MV-4-11 (cell line): ENCODE measurements at regions not wholly inside any gene's neighbourhood (a gene's known extent, or its start where the extent isn't known, plus 50 kb on each side); places are given as distances from the start of the nearest gene placed in this dataset.

ENCODE experiments used
- DNase-seq: peaks from one replicate; lab custom pipeline; 2025; lab: John Stamatoyannopoulos, UW

GRCh38 chr4:14047840-14048239 is 420.3 kb upstream of the BOD1L1 start:
- no peak for DNase-seq

GRCh38 chr4:14049946-14050345 is 422.4 kb upstream of the BOD1L1 start:
- DNase-seq: no peak

GRCh38 chr4:14053291-14053690 is 425.8 kb upstream of the BOD1L1 start:
- no peak for DNase-seq

GRCh38 chr4:14054391-14054790 is 426.9 kb upstream of the BOD1L1 start:
- DNase-seq: no peak

DNA sequence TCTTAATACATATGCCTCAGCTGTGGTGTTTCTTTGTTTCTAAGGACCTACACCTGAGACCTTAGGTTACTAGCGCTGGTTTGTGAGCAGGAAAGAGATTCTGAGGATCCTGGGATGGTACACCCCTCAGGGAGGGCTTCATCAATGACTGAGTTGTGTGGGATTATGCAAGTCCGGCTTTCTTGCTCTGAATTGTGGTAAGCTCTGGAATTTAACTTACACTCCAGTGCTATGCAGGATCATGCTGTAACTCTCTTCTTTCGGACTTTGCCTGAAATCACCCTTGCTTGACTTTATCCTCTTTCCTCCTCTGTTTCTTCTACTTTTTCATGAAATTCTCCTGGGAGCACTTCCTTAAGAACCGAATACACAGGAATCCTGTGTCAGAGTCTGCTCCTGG is 431.5 kb upstream of the BOD1L1 start:
- DNase-seq: no peak

DNA sequence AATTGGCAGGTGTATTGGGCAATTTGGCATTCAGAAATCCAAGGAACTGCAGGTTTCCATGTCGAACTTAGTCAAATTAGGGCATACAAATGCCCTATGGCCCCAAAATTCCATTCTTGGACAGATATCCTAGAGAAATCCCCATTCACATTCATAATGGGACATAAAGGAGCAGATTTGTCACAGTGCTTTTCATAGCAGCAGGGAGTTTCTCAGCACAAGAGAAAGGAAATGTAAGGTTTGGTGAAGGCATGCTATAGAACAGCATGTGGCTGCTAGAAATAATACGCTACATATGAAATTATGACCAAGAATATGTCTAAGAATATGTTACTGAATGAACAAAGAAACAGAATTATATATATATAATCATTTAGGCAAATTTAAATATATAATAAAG is 437.5 kb upstream of the BOD1L1 start:
- no peak for DNase-seq

DNA sequence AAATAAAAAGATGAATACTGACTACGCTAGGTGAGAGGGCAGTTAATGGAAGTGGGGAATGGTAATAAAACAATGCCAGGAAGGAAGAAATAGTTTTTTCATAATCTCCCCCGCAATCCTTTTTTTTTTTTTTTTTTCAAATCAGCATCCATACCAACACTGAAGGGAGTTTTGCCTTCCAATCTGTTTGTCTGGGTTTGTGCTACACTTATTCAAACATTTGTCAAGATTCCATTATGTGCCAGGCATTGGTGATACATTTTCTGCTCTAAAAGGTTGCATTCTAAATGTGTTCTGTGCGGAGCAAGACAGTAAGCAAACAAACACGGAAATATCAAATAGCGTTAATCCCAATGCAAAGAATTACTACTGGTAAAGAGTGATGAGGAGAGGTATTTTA is 437.9 kb upstream of the BOD1L1 start:
- DNase-seq: no peak

- no peak for DNase-seq
Measured at GRCh38 chr4:14066979-14067378, 439.5 kb upstream of the BOD1L1 start.

DNA sequence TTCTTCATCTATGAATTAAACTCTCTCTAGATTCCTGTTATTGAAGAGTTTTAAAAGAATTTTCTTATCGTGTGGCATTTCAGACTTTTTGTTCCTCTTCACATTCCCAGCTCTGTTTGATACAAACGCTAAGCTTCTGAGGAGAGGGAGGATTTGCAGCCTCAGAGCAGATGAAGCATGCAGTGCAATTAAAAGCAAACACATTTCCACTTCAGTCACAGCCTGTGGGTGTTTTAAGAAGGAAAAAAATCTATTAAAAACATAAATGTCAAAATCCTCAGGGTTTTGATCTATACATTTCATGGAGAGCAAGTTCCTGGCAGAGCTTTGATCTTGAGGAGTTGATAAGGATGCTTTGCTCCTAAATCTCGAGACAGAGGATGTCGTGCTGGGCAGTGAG is 442.4 kb upstream of the BOD1L1 start:
- no peak for DNase-seq

GRCh38 chr4:14070289-14070880 is 442.9 kb upstream of the BOD1L1 start:
- no peak for DNase-seq

GRCh38 chr4:14072506-14072905 is 445.0 kb upstream of the BOD1L1 start:
- no peak for DNase-seq

DNA sequence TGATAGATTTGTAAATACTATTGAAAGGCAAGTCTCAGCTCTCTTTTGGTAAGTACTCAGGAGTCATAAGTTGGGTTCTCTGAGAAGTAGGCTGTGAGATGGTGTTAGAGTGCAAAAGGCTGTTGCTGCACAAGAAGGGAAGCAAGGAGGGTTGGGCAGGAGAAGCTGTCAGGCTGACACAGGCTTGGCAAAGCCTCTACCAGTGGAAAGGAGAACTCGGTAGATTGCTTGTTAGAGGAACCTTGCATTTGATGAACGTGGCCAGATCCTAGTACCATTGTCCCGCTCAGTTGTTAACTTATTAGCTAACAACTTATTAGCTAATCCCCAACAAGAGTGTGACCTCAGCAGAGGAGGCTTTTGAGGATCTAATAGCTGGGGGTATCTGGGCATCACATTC is 449.3 kb upstream of the BOD1L1 start:
- peak; percentile 41 for DNase-seq

GRCh38 chr4:14078326-14078725 is 450.8 kb upstream of the BOD1L1 start:
- no peak for DNase-seq

DNA sequence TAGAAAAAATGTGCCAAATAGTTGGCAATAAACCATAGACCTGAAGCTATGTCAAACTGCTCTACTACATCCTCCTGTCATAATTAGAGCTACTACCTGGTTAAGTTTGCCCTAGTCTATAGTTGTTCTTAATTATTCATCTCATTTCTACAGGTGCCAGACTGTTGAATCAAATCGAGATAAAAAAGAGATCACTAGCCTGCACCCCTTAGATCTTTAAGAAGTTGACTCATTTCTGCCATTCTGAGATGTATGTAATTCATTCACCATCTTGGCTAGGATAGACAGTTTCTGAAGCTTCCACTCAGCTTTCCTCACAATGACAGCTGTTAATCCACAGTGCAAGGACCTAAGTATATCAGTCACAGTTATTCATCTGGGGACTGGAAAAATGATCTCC is 452.1 kb upstream of the BOD1L1 start:
- no peak for DNase-seq

GRCh38 chr4:14083150-14083549 is 455.6 kb upstream of the BOD1L1 start:
- DNase-seq: no peak

GRCh38 chr4:14084598-14084997 is 457.1 kb upstream of the BOD1L1 start:
- no peak for DNase-seq

GRCh38 chr4:14087459-14087858 is 459.9 kb upstream of the BOD1L1 start:
- DNase-seq: no peak

DNA sequence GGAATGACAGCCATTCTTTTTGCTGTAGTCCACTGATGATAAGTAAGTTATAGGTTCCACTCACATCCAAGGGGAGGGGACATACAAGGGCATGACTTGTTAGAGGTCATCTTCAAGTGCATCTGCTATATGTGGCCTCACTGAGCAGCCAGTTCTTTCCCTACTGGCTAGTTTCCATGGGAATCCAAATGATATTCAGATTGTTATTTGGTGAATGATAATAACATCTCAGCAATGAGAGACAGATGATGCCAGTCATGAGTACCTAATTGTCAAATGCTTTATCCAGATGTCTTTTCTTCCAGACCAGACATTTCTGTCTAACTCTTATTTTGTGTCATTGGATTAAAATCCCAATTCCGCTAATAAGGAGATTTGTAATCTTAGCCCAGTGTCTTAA is 460.4 kb upstream of the BOD1L1 start:
- DNase-seq: no peak

- DNase-seq: no peak
Measured at GRCh38 chr4:14091531-14091930, 464.0 kb upstream of the BOD1L1 start.

GRCh38 chr4:14091966-14092365 is 464.4 kb upstream of the BOD1L1 start:
- DNase-seq: no peak

- DNase-seq: no peak
Measured at GRCh38 chr4:14092741-14093140, 465.2 kb upstream of the BOD1L1 start.

GRCh38 chr4:14095831-14096230 is 468.3 kb upstream of the BOD1L1 start:
- no peak for DNase-seq

DNA sequence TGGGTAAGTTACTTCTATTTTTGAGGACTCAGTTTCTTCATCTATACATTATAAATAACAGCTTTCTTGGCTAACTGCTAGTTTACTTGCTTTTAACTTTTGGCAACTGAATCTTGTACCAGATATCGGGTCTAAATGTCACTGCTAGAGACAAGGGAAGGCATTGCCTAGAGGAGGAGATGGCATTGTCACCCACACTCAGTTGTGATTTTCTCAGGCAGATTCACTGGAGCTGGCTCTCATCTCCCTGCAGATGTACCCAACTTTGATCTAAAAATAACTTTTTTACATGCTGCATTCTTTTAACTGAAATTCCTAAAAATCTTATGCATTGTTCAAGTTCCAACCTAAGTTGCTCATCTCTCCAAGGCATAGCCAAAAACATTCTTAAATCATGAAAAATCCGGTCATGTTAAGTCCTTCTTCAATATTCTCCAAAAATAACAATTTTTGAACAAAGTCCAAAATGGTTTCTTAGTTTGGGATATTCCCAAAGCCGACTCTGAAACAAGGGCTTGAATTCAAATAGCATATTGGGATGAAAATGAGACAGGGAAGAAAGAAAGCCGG is 469.0 kb upstream of the BOD1L1 start:
- no peak for DNase-seq

DNA sequence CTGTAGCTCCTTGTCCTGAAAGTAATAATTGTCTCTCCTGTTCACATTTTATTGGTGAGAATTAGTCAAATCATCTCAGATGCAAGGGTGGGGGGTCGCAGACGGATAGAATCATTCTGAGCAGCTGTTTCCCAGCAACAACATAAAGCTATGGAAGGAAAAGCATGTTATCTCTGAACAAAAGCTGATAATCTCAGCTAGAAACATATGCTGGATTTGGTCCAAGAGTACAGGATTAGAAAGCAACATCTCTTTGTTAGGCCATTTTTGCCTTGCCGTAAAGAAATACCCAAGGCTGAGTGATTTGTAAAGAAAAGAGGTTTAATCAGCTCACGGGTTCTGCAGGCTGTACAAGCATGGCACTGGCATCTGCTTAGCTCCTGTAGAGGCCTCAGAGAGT is 472.8 kb upstream of the BOD1L1 start:
- no peak for DNase-seq
